Stomach (tissue), 8 donors: ENCODE measurements at regions not wholly inside any gene's neighbourhood (a gene's known extent, or its start where the extent isn't known, plus 50 kb on each side); places are given as distances from the start of the nearest gene placed in this dataset.
"Not testable (repeated sequence)": the region's sequence is repeated elsewhere in the genome, so short reads cannot be mapped to it uniquely, and the experiment has no call there.

Experiments used
- DNase-seq, 2 donors: peaks; one replicate each; pipeline versions ENCODE4 v3.0.0 to v3.0.0-alpha.2; 2013 to 2019
- H3K27ac ChIP-seq, 5 donors: fragments of 200-600 bp in 4 of 5; sonication (generic) in 4 of 5; one replicate each; pipeline ENCODE4 v1.5.1; 2013 to 2019; ENCODE audit warnings: mild to moderate bottlenecking in 1 of 5, moderate library complexity in 1 of 5
- H3K27me3 ChIP-seq, 3 donors: fragments of 200-600 bp; sonication (generic); one replicate each; pipeline ENCODE4 v1.5.1; 2017 to 2019; ENCODE audit warnings: mixed run types in 1 of 3
- H3K36me3 ChIP-seq, 4 donors: fragments of 200-600 bp; sonication (generic); 1 replicate in 3 of 4; 2 replicates in 1 of 4; pipeline ENCODE4 v1.5.1; 2016 to 2019
- H3K4me1 ChIP-seq, 4 donors: fragments of 200-600 bp; sonication (generic); one replicate each; pipeline ENCODE4 v1.5.1; 2016 to 2019
- H3K4me3 ChIP-seq, 4 donors: fragments of 200-600 bp; sonication (generic) in 3 of 4; one replicate each; pipeline ENCODE4 v1.5.1; 2016 to 2019; ENCODE audit warnings: mild to moderate bottlenecking in 1 of 4
- H3K9me3 ChIP-seq, 4 donors: fragments of 200-600 bp; sonication (generic); one replicate each; pipeline ENCODE4 v1.5.1; 2016 to 2019
- WGBS, 5 donors: extraction: QIAGEN DNeasy Blood & Tissue Kit in 3 of 5; methylation state at CpG; one replicate each; pipeline versions ENCODE4 v1.1.5 to v1.1.7; 2013 to 2018; 5-methylcytosine and 5-hydroxymethylcytosine counted together
- intact Hi-C: fragments of 100-400 bp; cut with DNase I; formaldehyde crosslinking; loops from one replicate; pipeline ENCODE4 v1.15.1; 2023; ENCODE audit warnings: low total_unique reads
- donor health status: healthy with polysubstance abuse.
- donor health status: Bipolar disorder and iron deficiency.
- donor health status: healthy.

DNA sequence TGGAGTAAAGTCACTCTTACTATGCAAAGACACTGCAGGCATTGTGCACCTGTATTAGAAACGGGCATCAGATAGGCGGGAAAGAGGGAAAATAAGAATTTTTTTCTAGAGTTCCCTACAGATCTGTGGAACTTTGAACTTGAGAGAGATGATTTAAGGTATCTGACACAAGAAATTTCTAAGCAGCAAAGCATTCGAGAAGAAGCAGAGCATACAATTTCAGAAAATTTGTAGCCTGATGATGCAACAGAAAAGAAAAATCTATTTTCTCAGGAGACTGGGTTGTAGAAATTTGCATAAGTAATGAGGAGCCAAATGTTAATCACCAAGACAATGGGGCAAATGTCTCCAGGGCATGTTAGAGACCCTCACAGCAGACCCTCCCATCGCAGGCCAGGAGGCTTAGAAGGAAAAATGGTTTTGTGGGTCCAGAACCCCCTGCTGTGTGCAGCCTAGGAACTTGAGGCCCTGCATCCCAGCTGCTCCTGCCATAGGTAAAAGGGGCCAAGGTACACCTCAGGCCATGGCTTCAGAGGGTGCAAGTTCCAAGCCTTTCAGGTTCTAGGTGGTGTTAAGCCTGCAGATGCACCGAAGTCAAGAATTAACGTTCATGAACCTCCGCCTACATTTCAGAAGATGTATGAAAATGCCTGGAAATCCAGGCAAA, 163.5 kb upstream of the GTF2H2 start:
- intact Hi-C loops, H3K4me3 ChIP-seq, H3K9me3 ChIP-seq, H3K36me3 ChIP-seq, H3K27ac ChIP-seq, H3K27me3 ChIP-seq, H3K4me1 ChIP-seq: not testable (repeated sequence)
- DNase-seq, result peak in 1 of 2 donors; percentile 17
- WGBS, 5 donors, result 92 to 99% (median 97%) methylated on average over 3 to 5 of the region's 7 CpGs
